A549 (cell line): ENCODE measurements at regions not wholly inside any gene's neighbourhood (a gene's known extent, or its start where the extent isn't known, plus 50 kb on each side); places are given as distances from the start of the nearest gene placed in this dataset.

Experiments
- ATAC-seq, 2 experiments: fragments of 200-7000 bp in 1 of 2; fragments of >200 bp in 1 of 2; cut with Nextera tagmentation in 1 of 2; cut with Tn5 transposase in 1 of 2; 3 replicates each; pipeline versions ENCODE4 v1.8.0 to v1.9.1; 2018 to 2020; ENCODE audit warnings: mild to moderate bottlenecking in 1 of 2, moderate library complexity in 1 of 2
- CTCF ChIA-PET: fragments of 300-600 bp; sonication (Branson Sonifier 250); formaldehyde crosslinking; extraction: SDS; loops from one replicate; lab custom pipeline; 2021; ENCODE audit warnings: antibody characterized with exemption, inconsistent platforms; lab: Yijun Ruan, JAX
- POLR2A ChIA-PET: fragments of 350-600 bp; formaldehyde crosslinking; extraction: SDS; loops from one replicate; lab custom pipeline; 2021; ENCODE audit warnings: antibody characterized with exemption, inconsistent platforms; lab: Yijun Ruan, JAX
- DNase-seq, 2 experiments: peaks; one replicate each; pipeline versions ENCODE4 v3.0.0 to v3.0.0-alpha.2; 2011 to 2016; ENCODE audit warnings: low read depth in 1 of 2, low spot score in 1 of 2
- FAIRE-seq: peaks from 2 replicates; lab custom pipeline; 2011; peaks lifted over from hg19 to GRCh38; lab: Jason Lieb, UNC
- H3K27ac ChIP-seq, 2 experiments: fragments of >200 bp; sonication (Bioruptor Twin); formaldehyde crosslinking; 3 replicates each; pipeline ENCODE4 v1.5.1; 2016 to 2017
- H3K4me1 ChIP-seq: fragments of >200 bp; sonication (Bioruptor Twin); formaldehyde crosslinking; 3 replicates; pipeline ENCODE4 v1.6.1; 2016
- H3K4me2 ChIP-seq: fragments of >200 bp; sonication (Bioruptor Twin); formaldehyde crosslinking; 3 replicates; pipeline ENCODE4 v1.6.1; 2016
- H3K4me3 ChIP-seq: fragments of >200 bp; sonication (Bioruptor Twin); formaldehyde crosslinking; 3 replicates; pipeline ENCODE4 v1.5.1; 2016
- H3K9me3 ChIP-seq: fragments of >200 bp; sonication (Bioruptor Twin); formaldehyde crosslinking; 3 replicates; pipeline ENCODE4 v1.6.1; 2016
- EHF ChIP-seq: fragments of 250-450 bp; sonication (Bioruptor Pico); IDR thresholded peaks from 2 replicates; pipeline ENCODE4 v1.5.0; 2020; ENCODE audit warnings: mild to moderate bottlenecking
- EHMT2 ChIP-seq: fragments of 200-600 bp; sonication (generic); IDR thresholded peaks from 2 replicates; pipeline ENCODE4 v1.6.1; 2016; ENCODE audit warnings: antibody characterized with exemption, low read depth, mild to moderate bottlenecking, moderate library complexity
- ESRRA ChIP-seq: fragments of 150-350 bp; IDR thresholded peaks from 2 replicates; pipeline ENCODE4 v1.6.1; 2014; ENCODE audit warnings: mild to moderate bottlenecking, low read length, borderline replicate concordance
- FOSB ChIP-seq: fragments of 250-450 bp; sonication (Bioruptor Pico); IDR thresholded peaks from 2 replicates; pipeline ENCODE4 v1.5.0; 2020; ENCODE audit warnings: mild to moderate bottlenecking, moderate library complexity
- FOXS1 ChIP-seq: fragments of 250-450 bp; sonication (Bioruptor Pico); IDR thresholded peaks from 2 replicates; pipeline ENCODE4 v1.5.0; 2020; ENCODE audit warnings: mild to moderate bottlenecking, moderate library complexity
- HDAC2 ChIP-seq: fragments of 200-600 bp; sonication (generic); IDR thresholded peaks from 2 replicates; pipeline ENCODE4 v1.6.1; 2016
- HOXA7 ChIP-seq: fragments of 250-450 bp; sonication (Bioruptor Pico); IDR thresholded peaks from 2 replicates; pipeline ENCODE4 v1.5.0; 2020; ENCODE audit warnings: mild to moderate bottlenecking, moderate library complexity
- HOXB5 ChIP-seq: fragments of 250-450 bp; sonication (Bioruptor Pico); IDR thresholded peaks from 2 replicates; pipeline ENCODE4 v1.5.0; 2020; ENCODE audit warnings: mild to moderate bottlenecking, moderate library complexity
- JUNB ChIP-seq: fragments of >200 bp; sonication (Bioruptor Twin); formaldehyde crosslinking; IDR thresholded peaks from 2 replicates; pipeline ENCODE4 v1.6.1; 2016
- NR3C1 ChIP-seq: fragments of >200 bp; sonication (Bioruptor Twin); formaldehyde crosslinking; IDR thresholded peaks from 3 replicates; pipeline ENCODE4 v1.6.1; 2017
- PBX3 ChIP-seq: IDR thresholded peaks from 2 replicates; pipeline ENCODE4 v1.6.1; 2012
- POLR2AphosphoS2 ChIP-seq: conservative IDR thresholded peaks from 2 replicates; pipeline ENCODE4 v1.6.1; 2012; ENCODE audit warnings: low read length, improper control_type of control experiment, inconsistent platforms
- RAD21 ChIP-seq, 2 experiments: fragments of >200 bp in 1 of 2; sonication (Bioruptor Twin) in 1 of 2; formaldehyde crosslinking in 1 of 2; IDR thresholded peaks in 1 of 2; conservative IDR thresholded peaks in 1 of 2; 2 replicates in 1 of 2; 3 replicates in 1 of 2; pipeline ENCODE4 v1.6.1; 2012 to 2018; ENCODE audit warnings: inconsistent platforms in 1 of 2
- RARB ChIP-seq: fragments of 250-450 bp; sonication (Bioruptor Pico); IDR thresholded peaks from 2 replicates; pipeline ENCODE4 v1.8.0; 2021; ENCODE audit warnings: mild to moderate bottlenecking, moderate library complexity
- RCOR1 ChIP-seq: fragments of 150-350 bp; IDR thresholded peaks from 2 replicates; pipeline ENCODE4 v1.6.1; 2014; ENCODE audit warnings: antibody characterized with exemption, low read length, low read depth
- REST ChIP-seq: fragments of 200-600 bp; sonication (generic); IDR thresholded peaks from 2 replicates; pipeline ENCODE4 v1.6.1; 2016; ENCODE audit warnings: antibody characterized with exemption, mild to moderate bottlenecking, moderate library complexity
- RFX5 ChIP-seq: fragments of 450-650 bp; IDR thresholded peaks from 2 replicates; pipeline ENCODE4 v1.7.1; 2014; ENCODE audit warnings: antibody characterized with exemption, mild to moderate bottlenecking, moderate library complexity
- SMC3 ChIP-seq: fragments of >200 bp; sonication (Bioruptor Twin); formaldehyde crosslinking; IDR thresholded peaks from 3 replicates; pipeline ENCODE4 v1.6.1; 2018; ENCODE audit warnings: inconsistent platforms
- TFCP2L1 ChIP-seq: fragments of 250-450 bp; sonication (Bioruptor Pico); IDR thresholded peaks from 2 replicates; pipeline ENCODE4 v1.5.0; 2021; ENCODE audit warnings: mild to moderate bottlenecking
- USF2 ChIP-seq: fragments of 450-650 bp; IDR thresholded peaks from 2 replicates; pipeline ENCODE4 v1.6.1; 2014; ENCODE audit warnings: antibody characterized with exemption
- ZC3H11A ChIP-seq: fragments of 450-650 bp; IDR thresholded peaks from 2 replicates; pipeline ENCODE4 v1.6.1; 2014; ENCODE audit warnings: antibody characterized with exemption, mild to moderate bottlenecking
- ZFP36 ChIP-seq: fragments of 450-650 bp; IDR thresholded peaks from 2 replicates; pipeline ENCODE4 v1.6.1; 2014; ENCODE audit warnings: borderline replicate concordance; ENCODE audit not compliant: partially characterized antibody
- ZNF302 ChIP-seq: fragments of 250-450 bp; sonication (Bioruptor Pico); IDR thresholded peaks from 2 replicates; pipeline ENCODE4 v1.9.0; 2021; ENCODE audit warnings: inconsistent platforms, mild to moderate bottlenecking, moderate library complexity
- WGBS: methylation state at CpG from one replicate; pipeline ENCODE4 v1.1.6; 2017; ENCODE audit errors: missing lambda C conversion rate; 5-methylcytosine and 5-hydroxymethylcytosine counted together
- TF ChIP-seq, protein P1 (sequence below): fragments of >200 bp; sonication (Bioruptor Twin); formaldehyde crosslinking; IDR thresholded peaks from 3 replicates; pipeline ENCODE4 v1.6.1; 2016
- TF ChIP-seq, protein P2 (sequence below): fragments of >200 bp; sonication (Bioruptor Twin); formaldehyde crosslinking; IDR thresholded peaks from 3 replicates; pipeline ENCODE4 v1.5.1; 2016

GRCh38 chr1:215423288-215423687, 143.8 kb upstream of the KCTD3 start (continued):
- TF ChIP-seq, protein P1, sequence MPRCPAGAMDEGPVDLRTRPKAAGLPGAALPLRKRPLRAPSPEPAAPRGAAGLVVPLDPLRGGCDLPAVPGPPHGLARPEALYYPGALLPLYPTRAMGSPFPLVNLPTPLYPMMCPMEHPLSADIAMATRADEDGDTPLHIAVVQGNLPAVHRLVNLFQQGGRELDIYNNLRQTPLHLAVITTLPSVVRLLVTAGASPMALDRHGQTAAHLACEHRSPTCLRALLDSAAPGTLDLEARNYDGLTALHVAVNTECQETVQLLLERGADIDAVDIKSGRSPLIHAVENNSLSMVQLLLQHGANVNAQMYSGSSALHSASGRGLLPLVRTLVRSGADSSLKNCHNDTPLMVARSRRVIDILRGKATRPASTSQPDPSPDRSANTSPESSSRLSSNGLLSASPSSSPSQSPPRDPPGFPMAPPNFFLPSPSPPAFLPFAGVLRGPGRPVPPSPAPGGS: no peak
- TF ChIP-seq TFCP2L1 (CRISPR knock-in tag) (no peak), ESRRA (no peak), SMC3 (no peak), ZNF302 (CRISPR knock-in tag) (no peak), FOXS1 (CRISPR knock-in tag) (no peak)

DNA sequence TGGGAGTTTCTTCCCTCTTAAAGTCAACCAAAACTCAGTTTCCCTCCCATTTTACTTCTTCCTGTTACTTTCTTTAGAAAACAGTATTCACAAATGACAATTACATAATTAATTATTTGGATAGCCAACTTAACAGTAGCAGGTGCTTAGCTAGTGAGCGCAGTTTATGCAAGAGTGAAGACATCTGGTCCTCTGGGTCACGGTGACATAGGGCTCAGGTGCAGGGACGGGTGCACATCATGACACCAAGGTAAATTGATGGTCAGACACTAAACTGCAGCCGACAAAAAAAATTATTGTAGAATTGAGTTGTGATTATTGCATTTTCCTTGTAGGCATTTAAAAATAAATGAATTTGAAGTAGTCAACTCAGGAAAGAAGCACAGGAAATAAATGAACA, 142.0 kb upstream of the KCTD3 start:
- Histone ChIP-seq H3K27ac (no peak overlapping the region), H3K4me1 (no peaks in the 10 kb centered on the region), H3K4me2 (no peak overlapping the region), H3K9me3 (no peaks in the 10 kb centered on the region), H3K4me3 (no peak overlapping the region)
- no peak for ATAC-seq
- ChIA-PET CTCF (no interaction called here), POLR2A (no interaction called here)
- DNase-seq: no peak
- 29% methylated on average over 4 of the region's 4 CpGs for WGBS
- FAIRE-seq: no peak
- TF ChIP-seq USF2: no peak
- TF ChIP-seq REST: no peak
- TF ChIP-seq RCOR1: no peak
- TF ChIP-seq RFX5: no peak
- no peak for TF ChIP-seq ZFP36
- no peak for TF ChIP-seq HDAC2
- TF ChIP-seq TFCP2L1 (CRISPR knock-in tag): no peak
- no peak for TF ChIP-seq ZC3H11A
- TF ChIP-seq POLR2AphosphoS2: no peak
- no peak for TF ChIP-seq FOXS1 (CRISPR knock-in tag)
- TF ChIP-seq NR3C1: no peak
- no peak for TF ChIP-seq EHF

- CTCF ChIA-PET: no interaction called here
- Histone ChIP-seq H3K4me2 (no peak overlapping the region), H3K9me3 (no peaks in the 10 kb centered on the region)
- no peak for TF ChIP-seq HOXB5
- no peak for TF ChIP-seq EHMT2
- no peak for TF ChIP-seq PBX3
- TF ChIP-seq RAD21 (conservative IDR thresholded peaks at IDR 0.05 in 1 of 2, IDR thresholded peaks at IDR 0.05 in 1 of 2): no peak
- TF ChIP-seq REST: no peak
- TF ChIP-seq, protein P2, sequence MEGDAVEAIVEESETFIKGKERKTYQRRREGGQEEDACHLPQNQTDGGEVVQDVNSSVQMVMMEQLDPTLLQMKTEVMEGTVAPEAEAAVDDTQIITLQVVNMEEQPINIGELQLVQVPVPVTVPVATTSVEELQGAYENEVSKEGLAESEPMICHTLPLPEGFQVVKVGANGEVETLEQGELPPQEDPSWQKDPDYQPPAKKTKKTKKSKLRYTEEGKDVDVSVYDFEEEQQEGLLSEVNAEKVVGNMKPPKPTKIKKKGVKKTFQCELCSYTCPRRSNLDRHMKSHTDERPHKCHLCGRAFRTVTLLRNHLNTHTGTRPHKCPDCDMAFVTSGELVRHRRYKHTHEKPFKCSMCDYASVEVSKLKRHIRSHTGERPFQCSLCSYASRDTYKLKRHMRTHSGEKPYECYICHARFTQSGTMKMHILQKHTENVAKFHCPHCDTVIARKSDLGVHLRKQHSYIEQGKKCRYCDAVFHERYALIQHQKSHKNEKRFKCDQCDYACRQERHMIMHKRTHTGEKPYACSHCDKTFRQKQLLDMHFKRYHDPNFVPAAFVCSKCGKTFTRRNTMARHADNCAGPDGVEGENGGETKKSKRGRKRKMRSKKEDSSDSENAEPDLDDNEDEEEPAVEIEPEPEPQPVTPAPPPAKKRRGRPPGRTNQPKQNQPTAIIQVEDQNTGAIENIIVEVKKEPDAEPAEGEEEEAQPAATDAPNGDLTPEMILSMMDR: no peak
- no peak for TF ChIP-seq RARB
- TF ChIP-seq JUNB: no peak
- TF ChIP-seq HOXA7: no peak
- TF ChIP-seq ZFP36: no peak
- TF ChIP-seq HDAC2: no peak
- TF ChIP-seq FOSB: no peak
- TF ChIP-seq, all 56 proteins: peak for 0
- no peak overlapping the region for H3K4me3 ChIP-seq
- ATAC-seq (no peak), FAIRE-seq (no peak), DNase-seq (no peak)
- POLR2A ChIA-PET: no interaction called here
- no peaks in the 10 kb centered on the region for H3K4me1 ChIP-seq
- no peak overlapping the region for H3K27ac ChIP-seq
These were observed 141.0 kb upstream of the KCTD3 start for GRCh38 chr1:215426101-215426500.
